GM19438 (cell line): ENCODE measurements at regions not wholly inside any gene's neighbourhood (a gene's known extent, or its start where the extent isn't known, plus 50 kb on each side); places are given as distances from the start of the nearest gene placed in this dataset.

Source experiments
- ATAC-seq: cut with Tn5 transposase; IDR thresholded peaks from one replicate; pipeline ENCODE4 v1.9.1; 2021; ENCODE audit warnings: low read depth; ENCODE audit not compliant: unreplicated experiment

DNA sequence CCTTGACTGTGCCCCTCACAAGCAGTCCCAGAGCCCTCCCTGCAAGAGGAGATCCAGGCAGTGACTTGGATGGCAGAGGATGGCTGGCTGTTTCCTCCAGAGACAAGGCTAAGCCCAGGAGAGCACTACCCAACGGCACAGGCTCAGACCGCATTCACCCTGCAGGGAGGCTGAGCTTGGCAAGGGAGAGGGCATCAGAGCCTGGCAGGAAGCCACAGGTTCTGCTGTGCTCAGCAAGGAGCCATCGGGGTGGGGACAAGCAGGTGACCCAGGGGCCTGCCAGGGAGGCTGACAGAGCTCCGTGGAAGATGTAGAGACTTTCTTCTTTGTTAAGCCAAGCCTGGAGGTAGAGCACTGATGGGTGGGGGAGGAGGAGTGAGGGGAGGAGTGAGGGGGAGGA is 159.2 kb upstream of the CST7 start:
- no peak for ATAC-seq

GRCh38 chr20:24790746-24791283 is 158.3 kb upstream of the CST7 start:
- no peak for ATAC-seq

- ATAC-seq: no peak
Measured at GRCh38 chr20:24791953-24792352, 157.1 kb upstream of the CST7 start.

- ATAC-seq: no peak
Measured at GRCh38 chr20:24792641-24793495, 156.2 kb upstream of the CST7 start.

GRCh38 chr20:24795436-24795835 is 153.6 kb upstream of the CST7 start:
- no peak for ATAC-seq

DNA sequence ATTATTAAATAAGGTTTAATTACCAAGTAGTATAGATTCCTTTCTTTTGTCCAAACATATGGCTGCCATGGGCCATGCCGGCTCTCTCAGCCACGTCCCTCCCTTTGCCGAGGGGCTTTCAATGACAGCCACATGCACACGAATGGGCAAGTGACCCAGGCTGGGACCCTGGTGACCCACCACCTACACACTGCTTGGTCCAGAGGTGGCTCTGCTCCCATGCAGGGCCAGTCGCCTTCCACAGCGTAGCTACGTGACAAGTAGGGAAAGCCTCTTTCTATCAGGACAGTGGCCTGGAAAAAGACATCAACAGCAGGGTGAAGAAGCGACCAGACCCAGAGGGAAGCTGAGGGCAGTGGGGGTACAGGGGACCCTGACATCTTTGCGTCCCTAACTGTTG is 152.8 kb upstream of the CST7 start:
- ATAC-seq: no peak

- no peak for ATAC-seq
Measured at GRCh38 chr20:24797113-24797512, 152.0 kb upstream of the CST7 start.

DNA sequence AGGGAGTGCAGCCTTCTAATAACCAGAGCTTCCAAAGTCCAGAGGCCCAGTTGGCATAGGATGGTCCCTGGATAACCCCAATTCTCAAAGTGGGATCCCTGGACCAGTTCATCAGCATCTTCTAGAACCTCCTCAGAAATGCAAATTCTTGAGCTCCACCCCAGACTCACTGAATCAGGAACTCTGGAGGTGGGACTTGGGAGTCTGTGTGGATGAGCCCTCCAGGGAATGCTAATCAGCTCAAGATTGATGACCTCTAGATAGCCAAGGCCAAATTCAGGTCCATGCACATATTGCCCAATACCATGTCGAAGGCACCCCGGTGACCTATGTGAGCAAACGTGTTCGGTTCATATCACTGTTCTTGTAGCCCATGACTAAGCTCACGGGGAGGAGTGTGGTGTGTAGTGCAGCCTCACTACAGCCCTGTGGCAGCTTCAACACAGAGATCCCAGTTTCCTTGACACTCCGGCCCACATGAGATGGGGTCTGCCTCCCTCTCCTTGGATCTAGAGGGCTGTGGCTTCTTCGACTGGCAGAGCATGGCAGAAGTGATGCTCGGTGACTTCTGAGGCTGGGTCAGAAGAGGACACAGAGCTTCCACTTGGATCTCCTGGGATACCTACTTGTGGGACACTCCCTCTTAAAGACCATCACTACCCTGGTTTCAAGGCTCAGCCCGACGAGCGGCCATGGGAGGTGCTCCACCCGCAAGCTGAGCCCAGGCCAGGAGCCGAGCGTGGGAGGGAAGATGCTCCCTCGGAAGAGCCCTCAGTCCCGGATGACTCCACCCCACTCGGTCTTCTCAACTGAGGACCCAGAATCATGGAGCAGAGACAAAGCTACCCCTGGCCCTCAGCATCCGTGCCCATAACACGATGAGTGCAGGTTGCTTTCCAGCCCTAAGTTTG is 151.1 kb upstream of the CST7 start:
- no peak for ATAC-seq

DNA sequence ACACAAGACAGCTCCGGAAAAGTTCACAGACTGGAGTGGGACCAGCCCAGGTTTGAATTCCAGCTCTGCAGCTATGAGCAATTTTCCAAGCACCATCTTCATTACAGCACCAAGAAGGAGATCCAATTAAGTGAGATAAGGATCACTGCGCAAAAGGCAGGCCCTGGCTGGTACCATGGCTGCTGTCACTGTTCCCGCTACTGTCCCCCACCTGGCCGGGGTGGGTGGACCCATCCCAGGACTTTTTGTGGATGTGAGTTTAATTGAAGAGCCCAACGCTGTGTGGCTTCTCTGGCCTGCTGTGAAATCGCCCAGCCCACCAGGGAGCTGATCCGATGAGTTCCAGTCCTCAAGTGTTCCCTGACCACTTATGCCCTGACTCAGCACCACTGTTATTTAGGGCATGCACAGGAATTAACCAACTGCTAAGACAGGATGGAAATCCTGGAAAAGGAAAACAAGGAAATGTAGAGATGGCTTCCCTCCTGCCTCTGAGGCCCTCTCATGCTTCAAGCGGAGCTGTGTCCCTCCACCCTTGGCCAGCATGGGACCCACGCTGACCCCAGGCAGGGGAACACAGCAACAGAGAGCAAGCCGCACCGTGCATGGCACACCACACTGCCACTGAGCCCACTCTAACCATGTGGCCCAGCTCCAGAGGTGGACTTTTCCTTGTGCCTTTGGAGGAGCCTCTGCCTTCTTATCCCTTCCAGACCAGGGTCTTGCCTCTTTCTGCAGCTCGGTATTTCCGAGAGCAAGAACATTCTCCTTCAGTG is 150.0 kb upstream of the CST7 start:
- ATAC-seq: no peak

GRCh38 chr20:24799971-24800580 is 149.0 kb upstream of the CST7 start:
- no peak for ATAC-seq

DNA sequence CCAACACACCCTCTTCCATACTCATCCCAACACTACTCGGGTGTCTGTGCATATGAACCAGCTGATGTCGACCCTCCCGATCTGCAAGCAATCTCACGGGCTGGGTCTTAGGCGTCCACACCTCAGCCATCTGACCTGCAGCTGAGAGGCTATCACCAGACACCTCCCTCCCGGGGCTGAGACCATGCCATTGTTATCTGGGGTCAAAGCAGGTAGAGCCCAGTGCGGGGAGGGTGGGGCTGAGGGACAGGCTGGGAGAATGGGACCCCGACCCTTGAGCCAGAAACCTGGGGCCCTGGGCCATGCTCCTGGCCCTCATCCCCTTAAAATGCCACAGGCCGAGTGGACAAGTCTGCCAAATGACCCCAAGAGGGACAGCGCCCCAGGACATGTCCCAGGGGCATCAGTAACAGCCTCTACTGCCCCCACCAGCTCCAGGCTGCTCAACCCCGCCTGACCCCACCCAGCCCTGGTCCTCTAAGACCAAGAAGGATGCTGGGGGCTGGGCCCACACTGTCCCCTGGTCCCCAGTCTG is 146.7 kb upstream of the CST7 start:
- no peak for ATAC-seq

GRCh38 chr20:24804481-24805206 is 144.4 kb upstream of the CST7 start:
- no peak for ATAC-seq

DNA sequence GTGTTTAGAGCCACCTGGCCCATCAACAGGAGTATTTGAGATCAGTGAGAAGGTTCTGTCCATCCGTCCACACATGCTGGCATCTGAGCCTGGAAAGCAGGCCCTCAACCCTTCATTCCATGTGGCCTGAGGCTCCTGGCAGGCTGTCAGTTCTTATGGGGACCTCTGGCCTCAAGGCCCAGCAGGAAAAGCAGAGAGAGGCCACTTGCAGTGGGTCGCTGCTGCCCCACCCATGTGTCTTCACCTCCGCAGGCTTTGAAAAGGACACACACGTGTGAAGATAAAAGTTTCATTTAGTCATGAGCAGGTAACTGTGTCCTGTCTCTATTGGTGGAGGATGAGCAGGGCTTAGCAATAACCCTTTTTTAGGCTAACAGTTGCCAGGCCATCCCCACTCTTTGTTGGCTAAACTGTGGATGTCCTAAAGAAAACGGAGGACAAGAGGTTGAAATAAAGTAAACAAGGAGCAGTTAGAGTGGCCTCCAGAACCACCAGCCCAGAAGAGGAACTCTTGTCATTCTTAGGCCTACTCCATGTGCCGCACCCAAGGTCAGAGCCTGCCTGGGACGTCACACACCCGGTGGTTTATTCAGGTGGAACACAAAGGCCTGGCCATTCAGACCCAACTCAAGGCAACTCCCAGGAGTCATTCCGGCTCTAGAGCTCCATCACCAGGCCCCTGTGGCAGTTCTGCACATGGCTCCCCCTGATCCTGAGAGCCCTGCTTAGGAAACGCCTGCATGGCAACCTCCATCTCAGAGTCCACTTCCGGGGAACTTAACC is 143.4 kb upstream of the CST7 start:
- no peak for ATAC-seq

- ATAC-seq: no peak
Measured at GRCh38 chr20:24806705-24807676, 142.1 kb upstream of the CST7 start.

DNA sequence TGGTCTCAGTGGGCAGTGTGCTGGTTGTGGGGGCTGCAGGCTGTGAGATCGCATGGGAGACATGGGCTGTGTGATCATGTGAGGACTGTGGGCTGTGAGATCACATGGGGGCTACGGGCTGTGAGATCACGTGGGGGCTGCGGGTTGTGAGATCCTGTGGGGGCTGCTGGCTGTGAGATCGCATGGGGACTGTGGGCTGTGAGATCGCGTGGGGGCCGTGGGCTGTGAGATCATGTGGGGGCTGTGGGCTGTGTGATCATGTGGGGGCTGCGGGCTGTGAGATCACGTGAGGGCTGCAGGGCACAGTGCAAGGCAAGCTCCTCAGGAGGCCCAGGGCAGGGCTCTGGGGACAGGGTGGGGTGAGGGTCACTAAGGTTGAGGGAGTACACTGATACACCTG is 140.5 kb upstream of the CST7 start:
- no peak for ATAC-seq

- ATAC-seq: no peak
Measured at GRCh38 chr20:24809606-24810005, 139.5 kb upstream of the CST7 start.

DNA sequence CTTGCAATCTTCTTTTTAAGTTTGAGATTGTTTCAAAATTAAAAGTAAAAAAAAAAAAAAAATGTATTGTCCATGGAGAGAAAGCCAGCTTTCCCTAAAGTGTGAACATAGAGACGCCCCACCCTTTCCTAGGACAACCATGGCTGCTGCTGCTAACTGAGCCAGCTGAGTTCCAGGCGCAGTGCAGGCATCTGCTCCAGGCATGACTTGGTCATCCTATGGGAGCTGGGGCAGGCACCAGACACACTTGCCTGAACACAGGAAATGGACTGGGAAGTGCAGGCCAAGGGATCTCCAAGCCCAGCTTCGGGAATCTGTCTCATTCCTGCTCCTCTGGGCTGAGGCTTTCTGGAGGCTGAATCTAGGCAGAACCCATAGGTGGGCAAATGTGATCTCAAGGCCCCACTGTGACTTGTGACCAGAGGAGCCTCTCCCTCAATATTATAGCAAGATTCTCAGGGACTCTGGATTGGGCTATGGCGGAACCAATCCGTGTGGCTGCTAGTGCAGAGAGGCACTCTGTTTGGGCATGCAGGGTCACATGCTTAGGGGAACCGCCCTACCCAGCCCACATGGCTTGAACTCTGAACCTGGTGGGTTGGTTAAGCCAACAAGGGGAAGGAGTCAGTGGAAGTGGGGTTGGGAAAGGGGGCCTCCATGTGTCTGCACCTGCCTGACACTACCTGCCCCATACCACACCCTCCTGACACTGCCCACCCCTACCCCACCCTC is 138.2 kb upstream of the CST7 start:
- no peak for ATAC-seq
